HepG2 (cell line): ENCODE measurements at regions not wholly inside any gene's neighbourhood (a gene's known extent, or its start where the extent isn't known, plus 50 kb on each side); places are given as distances from the start of the nearest gene placed in this dataset.
A peak's percentile ranks its signal among the peaks of the same experiment; 100 is the strongest.

Experiments used
- GATAD2A ChIP-seq: IDR thresholded peaks from 2 replicates; pipeline ENCODE4 v1.6.1; 2016
- GPBP1L1 ChIP-seq: sonication (generic); formaldehyde crosslinking; IDR thresholded peaks from 2 replicates; pipeline ENCODE4 v1.5.0; 2020; ENCODE audit warnings: mild to moderate bottlenecking, missing genetic modification reagents
- KAT8 ChIP-seq: IDR thresholded peaks from 2 replicates; pipeline ENCODE4 v1.6.1; 2016; ENCODE audit warnings: missing genetic modification reagents, missing compliant biosample characterization
- KDM5B ChIP-seq: sonication (generic); formaldehyde crosslinking; IDR thresholded peaks from 2 replicates; pipeline ENCODE4 v1.4.0; 2020; ENCODE audit warnings: missing genetic modification reagents, mild to moderate bottlenecking, borderline replicate concordance
- PHF8 ChIP-seq: sonication (generic); formaldehyde crosslinking; IDR thresholded peaks from 2 replicates; pipeline ENCODE4 v1.5.0; 2020; ENCODE audit warnings: missing genetic modification reagents
- REPIN1 ChIP-seq: sonication (generic); formaldehyde crosslinking; IDR thresholded peaks from 2 replicates; pipeline ENCODE4 v1.8.0; 2022; ENCODE audit warnings: missing genetic modification reagents, low read depth, mild to moderate bottlenecking, borderline replicate concordance
- SIN3B ChIP-seq: fragments of 150-350 bp; IDR thresholded peaks from 2 replicates; pipeline ENCODE4 v1.6.1; 2014; ENCODE audit warnings: low read length
- SP140L ChIP-seq: sonication (generic); formaldehyde crosslinking; IDR thresholded peaks from 2 replicates; pipeline ENCODE4 v1.4.0; 2020; ENCODE audit warnings: missing genetic modification reagents, borderline replicate concordance
- STAG1 ChIP-seq: sonication (generic); formaldehyde crosslinking; IDR thresholded peaks from 2 replicates; pipeline ENCODE4 v1.4.0; 2020; ENCODE audit warnings: missing genetic modification reagents
- TFAP4 ChIP-seq: sonication (generic); IDR thresholded peaks from 2 replicates; pipeline ENCODE4 v1.6.1; 2016; ENCODE audit warnings: low read depth, borderline replicate concordance
- TRIM22 ChIP-seq: fragments of 450-650 bp; IDR thresholded peaks from 2 replicates; pipeline ENCODE4 v1.6.1; 2017
- ZFP41 ChIP-seq: sonication (generic); formaldehyde crosslinking; IDR thresholded peaks from 2 replicates; pipeline ENCODE4 v1.4.0; 2020; ENCODE audit warnings: mild to moderate bottlenecking, missing genetic modification reagents, borderline replicate concordance
- ZKSCAN8 ChIP-seq: IDR thresholded peaks from 2 replicates; pipeline ENCODE4 v1.6.1; 2016; ENCODE audit warnings: borderline replicate concordance, missing genetic modification reagents, missing compliant biosample characterization
- ZMYM3 ChIP-seq: sonication (generic); formaldehyde crosslinking; IDR thresholded peaks from 2 replicates; pipeline ENCODE4 v1.5.1; 2020; ENCODE audit warnings: mild to moderate bottlenecking, missing genetic modification reagents
- ZNF230 ChIP-seq: sonication (generic); formaldehyde crosslinking; IDR thresholded peaks from 2 replicates; pipeline ENCODE4 v1.4.0; 2020; ENCODE audit warnings: mild to moderate bottlenecking, missing genetic modification reagents
- ZNF264 ChIP-seq: sonication (generic); formaldehyde crosslinking; IDR thresholded peaks from 2 replicates; pipeline ENCODE4 v1.4.0; 2020; ENCODE audit warnings: missing genetic modification reagents
- ZNF446 ChIP-seq: sonication (generic); formaldehyde crosslinking; IDR thresholded peaks from 2 replicates; pipeline ENCODE4 v1.5.0; 2020; ENCODE audit warnings: mild to moderate bottlenecking, missing genetic modification reagents
- ZNF556 ChIP-seq: sonication (generic); formaldehyde crosslinking; IDR thresholded peaks from 2 replicates; pipeline ENCODE4 v1.4.0; 2020; ENCODE audit warnings: mild to moderate bottlenecking, missing genetic modification reagents, borderline replicate concordance
- ZNF772 ChIP-seq: sonication (generic); formaldehyde crosslinking; IDR thresholded peaks from 2 replicates; pipeline ENCODE4 v1.5.0; 2020; ENCODE audit warnings: mild to moderate bottlenecking, missing genetic modification reagents
- ZNF792 ChIP-seq: IDR thresholded peaks from 2 replicates; pipeline ENCODE4 v1.6.1; 2016
- ZSCAN25 ChIP-seq: sonication (generic); formaldehyde crosslinking; IDR thresholded peaks from 2 replicates; pipeline ENCODE4 v1.8.0; 2022; ENCODE audit warnings: mild to moderate bottlenecking, missing genetic modification reagents
- ZSCAN9 ChIP-seq: IDR thresholded peaks from 2 replicates; pipeline ENCODE4 v1.6.1; 2016; ENCODE audit warnings: borderline replicate concordance
- TF ChIP-seq, protein P1 (sequence below): sonication (generic); formaldehyde crosslinking; IDR thresholded peaks from 2 replicates; pipeline ENCODE4 v1.5.0; 2020; ENCODE audit warnings: mild to moderate bottlenecking, missing genetic modification reagents

- TF ChIP-seq KAT8 (CRISPR knock-in tag): 0 out of 2 replicates have a peak, but pooled peaks have one; percentile 35
- TF ChIP-seq ZFP41 (CRISPR knock-in tag): no peak
- TF ChIP-seq KDM5B (CRISPR knock-in tag): peak; percentile 73
- peak; percentile 93 for TF ChIP-seq STAG1 (CRISPR knock-in tag)
- no peak for TF ChIP-seq SP140L (CRISPR knock-in tag)
- TF ChIP-seq ZNF446 (CRISPR knock-in tag): peak; percentile 82; the same call in 1 of the 2 replicates
- no peak for TF ChIP-seq GPBP1L1
- TF ChIP-seq ZNF264 (CRISPR knock-in tag): peak; percentile 94
- TF ChIP-seq ZNF772 (CRISPR knock-in tag): peak; percentile 87
- TF ChIP-seq GATAD2A (CRISPR knock-in tag): 0 out of 2 replicates have a peak, but pooled peaks have one; percentile 29
- TF ChIP-seq ZNF230 (CRISPR knock-in tag): 0 out of 2 replicates have a peak, but pooled peaks have one; percentile 34
- no peak for TF ChIP-seq SIN3B
- peak; percentile 73 for TF ChIP-seq ZNF556 (CRISPR knock-in tag)
- TF ChIP-seq ZKSCAN8 (CRISPR knock-in tag): no peak
- peak; percentile 73; the same call in 1 of the 2 replicates for TF ChIP-seq ZMYM3 (CRISPR knock-in tag)
- TF ChIP-seq ZSCAN25: 0 out of 2 replicates have a peak, but pooled peaks have one; percentile 18
- TF ChIP-seq, protein P1, sequence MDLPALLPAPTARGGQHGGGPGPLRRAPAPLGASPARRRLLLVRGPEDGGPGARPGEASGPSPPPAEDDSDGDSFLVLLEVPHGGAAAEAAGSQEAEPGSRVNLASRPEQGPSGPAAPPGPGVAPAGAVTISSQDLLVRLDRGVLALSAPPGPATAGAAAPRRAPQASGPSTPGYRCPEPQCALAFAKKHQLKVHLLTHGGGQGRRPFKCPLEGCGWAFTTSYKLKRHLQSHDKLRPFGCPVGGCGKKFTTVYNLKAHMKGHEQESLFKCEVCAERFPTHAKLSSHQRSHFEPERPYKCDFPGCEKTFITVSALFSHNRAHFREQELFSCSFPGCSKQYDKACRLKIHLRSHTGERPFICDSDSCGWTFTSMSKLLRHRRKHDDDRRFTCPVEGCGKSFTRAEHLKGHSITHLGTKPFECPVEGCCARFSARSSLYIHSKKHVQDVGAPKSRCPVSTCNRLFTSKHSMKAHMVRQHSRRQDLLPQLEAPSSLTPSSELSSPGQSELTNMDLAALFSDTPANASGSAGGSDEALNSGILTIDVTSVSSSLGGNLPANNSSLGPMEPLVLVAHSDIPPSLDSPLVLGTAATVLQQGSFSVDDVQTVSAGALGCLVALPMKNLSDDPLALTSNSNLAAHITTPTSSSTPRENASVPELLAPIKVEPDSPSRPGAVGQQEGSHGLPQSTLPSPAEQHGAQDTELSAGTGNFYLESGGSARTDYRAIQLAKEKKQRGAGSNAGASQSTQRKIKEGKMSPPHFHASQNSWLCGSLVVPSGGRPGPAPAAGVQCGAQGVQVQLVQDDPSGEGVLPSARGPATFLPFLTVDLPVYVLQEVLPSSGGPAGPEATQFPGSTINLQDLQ (CRISPR knock-in tag): no peak
- no peak for TF ChIP-seq TRIM22
- TF ChIP-seq REPIN1 (CRISPR knock-in tag): peak; percentile 83
- TF ChIP-seq ZNF792 (CRISPR knock-in tag): 0 out of 2 replicates have a peak, but pooled peaks have one; percentile 48
- 0 out of 2 replicates have a peak, but pooled peaks have one; percentile 36 for TF ChIP-seq ZSCAN9 (CRISPR knock-in tag)
- TF ChIP-seq PHF8 (CRISPR knock-in tag): no peak; the same call in 1 of the 2 replicates
- TF ChIP-seq TFAP4: 0 out of 2 replicates have a peak, but pooled peaks have one; percentile 32
These were observed 73.0 kb downstream of the TEX51 start (continued) for GRCh38 chr2:126971481-126972278.
